GM23248 (cell line): ENCODE measurements at regions not wholly inside any gene's neighbourhood (a gene's known extent, or its start where the extent isn't known, plus 50 kb on each side); places are given as distances from the start of the nearest gene placed in this dataset.

Experiments
- DNase-seq: peaks from one replicate; pipeline ENCODE4 v3.0.0-alpha.2; 2015
- H2AFZ ChIP-seq: fragments of 200-600 bp; sonication (generic); 2 replicates; pipeline ENCODE4 v1.6.1; 2016; ENCODE audit warnings: antibody characterized with exemption
- H3F3A ChIP-seq: fragments of 200-600 bp; sonication (generic); 2 replicates; pipeline ENCODE4 v1.6.1; 2016; ENCODE audit warnings: mild to moderate bottlenecking, antibody characterized with exemption, mixed run types; ENCODE audit not compliant: insufficient read depth
- H3K27ac ChIP-seq: fragments of 200-600 bp; sonication (generic); 2 replicates; pipeline ENCODE4 v1.5.1; 2016; ENCODE audit warnings: mild to moderate bottlenecking
- H3K27me3 ChIP-seq: fragments of 200-600 bp; sonication (generic); replicated peaks from 2 replicates; pipeline ENCODE4 v1.6.1; 2016; ENCODE audit warnings: mild to moderate bottlenecking; ENCODE audit not compliant: insufficient read depth
- H3K36me3 ChIP-seq: fragments of 200-600 bp; sonication (generic); 2 replicates; pipeline ENCODE4 v1.6.1; 2016; ENCODE audit warnings: low read depth, mild to moderate bottlenecking
- H3K4me1 ChIP-seq: fragments of 200-600 bp; sonication (generic); 2 replicates; pipeline ENCODE4 v1.6.1; 2016; ENCODE audit warnings: mild to moderate bottlenecking; ENCODE audit not compliant: insufficient read depth
- H3K4me2 ChIP-seq: fragments of 200-600 bp; sonication (generic); one replicate; pipeline ENCODE4 v1.6.1; 2016; ENCODE audit warnings: mild to moderate bottlenecking; ENCODE audit not compliant: unreplicated experiment
- H3K4me3 ChIP-seq: fragments of 200-600 bp; sonication (generic); 2 replicates; pipeline ENCODE4 v1.5.1; 2016; ENCODE audit warnings: mild to moderate bottlenecking
- H3K79me2 ChIP-seq: fragments of 200-600 bp; sonication (generic); 2 replicates; pipeline ENCODE4 v1.6.1; 2016; ENCODE audit warnings: mild to moderate bottlenecking; ENCODE audit not compliant: insufficient read depth
- H3K9ac ChIP-seq: fragments of 200-600 bp; sonication (generic); 2 replicates; pipeline ENCODE4 v1.6.1; 2016; ENCODE audit warnings: mild to moderate bottlenecking
- H3K9me2 ChIP-seq: fragments of 200-600 bp; sonication (generic); 2 replicates; pipeline ENCODE4 v1.6.1; 2016; ENCODE audit warnings: mixed run types, mild to moderate bottlenecking, moderate library complexity; ENCODE audit not compliant: insufficient read depth
- H3K9me3 ChIP-seq: fragments of 200-600 bp; sonication (generic); one replicate; pipeline ENCODE4 v1.6.1; 2017; ENCODE audit warnings: low read depth
- H4K20me1 ChIP-seq: fragments of 200-600 bp; sonication (generic); 2 replicates; pipeline ENCODE4 v1.6.0; 2016; ENCODE audit not compliant: insufficient read depth
- EZH2 ChIP-seq: fragments of 200-600 bp; sonication (generic); IDR thresholded peaks from 2 replicates; pipeline ENCODE4 v1.6.1; 2018; ENCODE audit warnings: antibody characterized with exemption, mild to moderate bottlenecking; ENCODE audit not compliant: insufficient read depth, poor library complexity, severe bottlenecking
- EZH2phosphoT487 ChIP-seq: fragments of 200-600 bp; sonication (generic); IDR thresholded peaks from 2 replicates; pipeline ENCODE4 v1.6.1; 2018; ENCODE audit warnings: antibody characterized with exemption, moderate library complexity, mild to moderate bottlenecking, low read depth; ENCODE audit not compliant: insufficient read depth
- WGBS, 2 experiments: methylation state at CpG; one replicate each; pipeline ENCODE4 v1.1.6; 2015 to 2017; ENCODE audit warnings: low lambda C conversion rate in 2 of 2, low coverage in 1 of 2; ENCODE audit errors: missing lambda C conversion rate in 2 of 2; 5-methylcytosine and 5-hydroxymethylcytosine counted together
- in situ Hi-C: fragments of 300-500 bp; cut with MboI; formaldehyde crosslinking; loops from 2 replicates; pipeline ENCODE4 v1.15.0; 2020

DNA sequence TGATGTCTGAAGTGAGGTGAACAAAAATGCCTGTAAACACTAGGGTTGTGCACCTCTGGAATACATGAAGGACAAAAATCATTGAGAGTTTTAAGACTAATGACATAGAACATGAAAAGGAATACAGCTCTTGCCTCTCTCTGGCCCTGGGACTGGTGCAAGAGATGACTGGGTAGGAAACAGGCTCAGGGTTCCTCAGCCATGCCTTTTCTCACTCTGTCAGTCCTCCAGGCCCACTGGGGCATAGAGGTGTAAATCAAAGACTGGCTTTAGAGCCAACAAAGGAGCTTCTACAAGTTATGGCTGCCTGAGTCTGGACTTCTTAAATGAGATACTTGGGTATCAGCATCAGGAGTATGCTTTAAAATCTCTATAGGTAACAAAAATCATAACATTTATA is 554.7 kb upstream of the KCNMB2 start:
- no peaks in the 10 kb centered on the region for H3K9me2 ChIP-seq
- in situ Hi-C loops = no loop called here
- H3K79me2 ChIP-seq = no peaks in the 10 kb centered on the region
- no peak overlapping the region for H3K27ac ChIP-seq
- no peaks in the 10 kb centered on the region for H4K20me1 ChIP-seq
- TF ChIP-seq EZH2phosphoT487 = no peak
- TF ChIP-seq EZH2 = no peak
- no peak overlapping the region for H3K9ac ChIP-seq
- H3K36me3 ChIP-seq = no peaks in the 10 kb centered on the region
- H3K4me2 ChIP-seq = no peak overlapping the region
- H3K27me3 ChIP-seq = no peaks in the 10 kb centered on the region
- H2AFZ ChIP-seq = no peak overlapping the region
- no peak for DNase-seq
- no peak overlapping the region for H3K4me3 ChIP-seq
- H3K9me3 ChIP-seq = no peaks in the 10 kb centered on the region
- peaks cover 15% of the 10 kb centered on the region for H3F3A ChIP-seq
- H3K4me1 ChIP-seq = peaks cover 39% of the 10 kb centered on the region

DNA sequence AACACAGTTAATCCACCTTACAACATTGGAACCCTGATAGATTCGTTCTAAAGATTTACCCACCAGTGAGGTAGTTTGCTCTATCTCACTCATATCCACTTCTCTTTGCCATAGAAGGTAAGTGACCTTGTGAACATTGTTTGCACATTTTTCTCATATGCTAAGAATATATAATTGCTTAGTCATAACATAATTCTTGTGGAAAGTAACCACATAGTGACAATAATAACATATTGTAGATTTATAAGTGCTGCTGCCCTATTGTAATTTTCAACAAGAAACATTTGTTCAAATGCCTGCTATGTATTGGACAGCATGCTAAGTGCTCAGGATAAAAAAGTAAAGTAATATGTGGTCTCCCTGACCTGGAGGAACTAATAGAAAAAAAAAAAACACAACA is 554.2 kb upstream of the KCNMB2 start:
- Histone ChIP-seq H3K4me2 (no peak overlapping the region), H3K27ac (no peak overlapping the region), H3K36me3 (no peaks in the 10 kb centered on the region), H3K79me2 (no peaks in the 10 kb centered on the region), H3K4me3 (no peak overlapping the region), H2AFZ (no peak overlapping the region), H3K9me3 (no peaks in the 10 kb centered on the region), H4K20me1 (no peaks in the 10 kb centered on the region), H3K9ac (no peak overlapping the region), H3F3A (peaks cover 10% of the 10 kb centered on the region), H3K9me2 (no peaks in the 10 kb centered on the region), H3K27me3 (no peaks in the 10 kb centered on the region), H3K4me1 (peaks cover 35% of the 10 kb centered on the region)
- WGBS, 2 experiments = 93 to 94% methylated on average over 1 of the region's 1 CpG
- in situ Hi-C loops = no loop called here
- peak; percentile 26 for DNase-seq
- TF ChIP-seq EZH2 = no peak

DNA sequence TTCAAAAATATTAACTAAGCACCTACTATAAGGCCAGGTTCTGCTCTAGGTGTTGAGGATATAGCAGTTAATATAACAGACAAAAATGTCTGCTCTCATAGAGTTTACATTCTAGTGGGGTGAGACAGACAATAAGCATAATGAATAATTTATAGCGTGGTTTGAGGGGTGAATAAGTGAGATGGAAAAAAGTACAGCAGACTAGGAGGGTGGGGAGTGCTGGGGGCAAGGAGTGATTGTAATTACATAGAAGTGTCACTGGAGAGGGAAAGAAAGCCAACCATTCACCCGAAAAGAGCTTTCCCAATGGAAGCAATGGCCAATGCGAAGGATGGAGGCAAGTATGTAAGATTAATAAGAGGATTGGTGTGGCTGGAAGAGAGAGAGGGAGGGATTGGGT is 552.9 kb upstream of the KCNMB2 start:
- Histone ChIP-seq H2AFZ (no peak overlapping the region), H3K4me3 (no peak overlapping the region)
- no peak for TF ChIP-seq EZH2
- TF ChIP-seq EZH2phosphoT487 = no peak

DNA sequence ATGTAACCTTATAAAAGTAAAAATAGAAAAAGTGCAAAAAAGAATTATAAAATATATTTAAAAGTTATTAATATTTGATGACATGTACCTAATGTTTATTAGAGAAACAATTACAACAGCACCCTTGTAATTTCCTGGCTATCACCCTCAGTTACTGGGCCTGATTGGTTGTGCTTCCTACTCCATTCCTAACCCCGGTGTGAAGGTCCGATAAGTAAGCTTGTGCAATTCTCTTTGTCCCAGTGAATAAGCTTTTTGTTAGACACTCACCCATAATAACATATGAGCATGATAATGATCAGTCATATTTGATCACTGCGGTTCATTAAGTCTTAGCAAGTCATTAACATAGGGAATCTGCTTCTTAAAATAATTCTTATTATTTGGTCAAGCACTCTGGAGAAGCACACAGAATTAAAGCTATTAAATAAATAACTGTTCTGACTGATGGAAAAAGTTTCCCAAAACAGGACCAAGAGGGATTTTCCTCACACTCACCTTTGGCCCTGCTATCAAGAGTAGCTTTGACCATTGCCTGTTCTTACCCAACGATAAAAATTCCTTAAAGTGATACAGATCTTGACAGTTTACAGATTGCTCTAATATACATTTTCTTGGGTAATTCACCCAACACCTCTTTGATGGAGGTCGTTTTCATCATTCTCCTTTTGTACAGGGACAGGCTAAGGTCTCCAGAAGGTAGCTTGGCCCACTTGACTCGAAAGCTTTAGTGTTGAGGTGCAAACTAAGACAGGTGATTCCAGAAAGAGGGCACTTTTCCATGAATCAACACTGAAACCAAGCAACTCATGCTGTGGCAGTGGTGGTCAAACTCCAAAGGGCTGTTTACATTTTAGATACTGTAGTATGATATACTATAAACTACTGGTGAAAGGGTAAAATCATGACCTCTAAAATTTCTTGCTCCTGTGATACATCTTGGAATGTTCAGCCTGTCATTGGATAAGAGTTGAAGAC is 543.0 kb upstream of the KCNMB2 start:
- no peaks in the 10 kb centered on the region for H3K36me3 ChIP-seq
- H3K4me1 ChIP-seq = peaks cover 5% of the 10 kb centered on the region; the same call in 1 of the 2 replicates
- H3K27ac ChIP-seq = no peak overlapping the region
- no peak overlapping the region for H3K4me3 ChIP-seq
- TF ChIP-seq EZH2 (no peak), EZH2phosphoT487 (no peak)
- WGBS, 2 experiments = 75 to 79% methylated on average over 6 of the region's 6 CpGs
- H4K20me1 ChIP-seq = no peaks in the 10 kb centered on the region
- H3K9me2 ChIP-seq = no peaks in the 10 kb centered on the region
- H3K79me2 ChIP-seq = no peaks in the 10 kb centered on the region
- H3K9ac ChIP-seq = no peak overlapping the region
- DNase-seq = no peak
- H3K4me2 ChIP-seq = no peak overlapping the region
- in situ Hi-C loops = no loop called here
- no peak overlapping the region for H2AFZ ChIP-seq
- H3K9me3 ChIP-seq = no peaks in the 10 kb centered on the region
- H3K27me3 ChIP-seq = no peaks in the 10 kb centered on the region
- H3F3A ChIP-seq = no peaks in the 10 kb centered on the region

More for the DNA sequence above, 552.9 kb upstream of the KCNMB2 start:
- no peaks in the 10 kb centered on the region for H3K79me2 ChIP-seq
- peaks cover 22% of the 10 kb centered on the region for H3K4me1 ChIP-seq
- in situ Hi-C loops = no loop called here
- H3K36me3 ChIP-seq = no peaks in the 10 kb centered on the region
- H3K27me3 ChIP-seq = no peaks in the 10 kb centered on the region
- H3K27ac ChIP-seq = no peak overlapping the region
- no peak overlapping the region for H3K4me2 ChIP-seq
- no peak for DNase-seq
- H3F3A ChIP-seq = no peaks in the 10 kb centered on the region
- WGBS, 2 experiments = 76 to 81% methylated on average over 3 of the region's 3 CpGs
- no peak overlapping the region for H3K9ac ChIP-seq
- H4K20me1 ChIP-seq = no peaks in the 10 kb centered on the region
- H3K9me2 ChIP-seq = no peaks in the 10 kb centered on the region
- no peaks in the 10 kb centered on the region for H3K9me3 ChIP-seq

DNA sequence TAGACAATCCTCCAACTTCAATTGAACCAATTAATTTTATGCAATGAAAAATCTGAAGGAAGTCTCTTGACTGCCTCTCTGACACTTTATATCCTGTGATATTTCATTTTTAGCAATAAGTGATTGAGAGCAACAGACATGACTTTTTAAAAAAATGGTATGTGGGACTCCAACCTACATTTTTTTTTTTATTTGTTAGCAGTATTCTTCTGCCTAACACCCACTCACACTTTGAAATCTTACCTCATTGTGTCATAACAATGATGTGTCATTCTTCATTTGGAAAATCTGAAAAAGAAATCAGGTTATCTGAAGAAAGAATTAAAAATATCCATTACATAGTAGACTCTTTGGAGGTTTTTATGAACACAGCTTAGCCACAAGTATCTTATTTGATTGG is 541.3 kb upstream of the KCNMB2 start:
- Histone ChIP-seq H3K4me1 (peaks cover 5% of the 10 kb centered on the region; the same call in 1 of the 2 replicates), H3K36me3 (no peaks in the 10 kb centered on the region), H3F3A (no peaks in the 10 kb centered on the region), H3K9me2 (no peaks in the 10 kb centered on the region), H3K9me3 (no peaks in the 10 kb centered on the region), H3K4me2 (no peak overlapping the region), H3K27me3 (no peaks in the 10 kb centered on the region), H2AFZ (no peak overlapping the region), H3K4me3 (no peak overlapping the region), H3K27ac (no peak overlapping the region), H4K20me1 (no peaks in the 10 kb centered on the region), H3K9ac (no peak overlapping the region), H3K79me2 (no peaks in the 10 kb centered on the region)
- TF ChIP-seq EZH2 = no peak
- no peak for TF ChIP-seq EZH2phosphoT487
- peak; percentile 45 for DNase-seq
- in situ Hi-C loops = no loop called here
